Amniotic stem cell (primary cell): ENCODE measurements at regions not wholly inside any gene's neighbourhood (a gene's known extent, or its start where the extent isn't known, plus 50 kb on each side); places are given as distances from the start of the nearest gene placed in this dataset.
"Not testable (repeated sequence)": the region's sequence is repeated elsewhere in the genome, so short reads cannot be mapped to it uniquely, and the experiment has no call there.

ENCODE experiments used
- DNase-seq: peaks from one replicate; lab custom pipeline; 2025; lab: John Stamatoyannopoulos, UW

DNA sequence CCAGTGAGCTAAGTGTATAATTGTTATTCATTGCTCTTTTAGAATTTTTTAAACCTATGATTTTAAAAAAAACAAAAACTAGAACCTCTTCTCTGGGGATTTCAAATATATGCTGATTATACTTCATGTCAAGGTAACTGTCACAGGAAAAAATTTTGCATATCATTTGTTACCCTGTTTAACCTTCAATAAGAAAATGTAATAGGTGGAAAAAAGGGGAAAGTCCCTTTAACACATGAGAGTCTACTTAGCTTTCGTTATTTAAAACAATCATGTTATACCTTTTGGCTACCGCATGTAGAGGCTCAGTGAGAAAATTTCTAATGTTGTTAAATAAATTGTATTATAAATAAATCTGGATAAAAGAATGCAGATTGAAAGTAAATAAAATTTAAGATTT lies 190.1 kb upstream of the AKR1E2 start:
- no peak for DNase-seq

DNA sequence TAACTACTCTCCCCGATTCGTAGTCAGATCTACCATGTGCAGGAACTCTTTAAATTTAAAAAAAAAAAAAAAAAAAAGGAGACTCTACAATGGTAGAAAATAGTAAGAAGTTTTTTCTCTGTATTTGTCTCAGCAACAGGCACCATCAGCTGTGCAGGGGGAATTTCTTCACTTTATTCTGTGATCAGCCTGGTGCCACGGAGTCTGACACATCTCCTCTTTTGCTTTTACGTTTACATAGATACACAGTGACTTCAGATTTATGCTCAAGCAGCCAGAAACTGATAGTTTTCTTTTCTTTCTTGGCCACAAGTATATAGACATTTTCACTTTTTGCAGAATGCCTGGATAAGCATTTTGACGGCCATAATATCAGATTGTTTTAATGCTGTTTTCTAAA lies 190.6 kb upstream of the AKR1E2 start:
- DNase-seq, result no peak

DNA sequence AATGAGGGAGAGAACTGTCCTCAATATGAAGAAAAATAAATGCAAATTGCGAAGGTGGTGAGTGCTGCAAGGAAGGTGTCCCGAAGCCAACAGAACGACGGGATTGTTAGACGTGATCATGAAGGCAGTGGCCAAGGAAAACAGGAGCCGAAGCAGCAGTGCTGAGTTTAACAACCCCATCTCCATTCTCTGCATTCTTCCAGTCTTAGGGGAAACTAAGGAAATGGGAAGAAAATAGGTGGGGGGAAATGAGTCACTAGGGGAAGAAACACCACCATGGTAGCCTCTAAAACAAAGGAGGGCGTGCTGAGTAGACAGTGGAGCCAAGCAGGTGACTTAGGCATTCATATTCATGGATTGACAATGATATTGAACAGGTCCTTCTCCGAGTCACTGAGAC lies 192.2 kb upstream of the AKR1E2 start:
- no peak for DNase-seq

DNA sequence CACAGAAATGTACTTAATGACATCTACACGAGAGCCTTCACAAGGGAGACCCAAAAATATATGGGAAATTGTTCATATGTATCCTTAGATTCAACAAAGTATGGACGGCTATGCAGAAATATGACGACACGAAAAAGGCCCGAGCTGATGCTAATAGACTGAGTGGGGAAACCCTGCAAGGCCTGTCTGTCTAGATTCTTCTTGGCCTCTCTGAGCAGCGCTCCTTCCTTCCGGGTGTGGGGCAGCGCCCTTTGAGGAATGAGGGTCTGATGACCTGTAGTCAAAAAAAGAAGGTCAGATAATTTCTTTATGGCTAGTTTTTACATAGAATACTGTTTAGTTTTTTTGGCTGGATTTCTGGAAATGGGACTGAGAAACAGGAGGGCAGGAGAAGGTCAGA lies 192.8 kb upstream of the AKR1E2 start:
- DNase-seq, result no peak

DNA sequence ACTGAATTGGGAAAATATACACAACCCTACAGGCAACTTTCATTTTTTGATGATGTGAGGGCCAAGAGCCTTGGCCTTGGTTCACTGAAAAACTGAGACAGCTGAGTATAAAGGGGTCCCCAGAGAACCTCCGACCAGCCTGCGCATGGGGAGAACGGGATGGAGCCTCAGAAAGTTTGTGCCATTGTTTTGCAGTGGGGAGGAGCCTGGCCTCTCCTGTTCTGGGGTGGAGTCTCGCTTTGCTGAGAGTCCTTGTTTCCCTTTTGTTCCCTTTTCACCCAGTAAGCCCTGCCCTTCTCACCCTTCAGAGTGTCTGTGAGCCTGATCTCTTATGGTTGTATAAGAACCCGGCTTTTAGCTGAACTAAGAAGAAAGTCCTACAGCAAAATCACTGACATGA lies 193.2 kb upstream of the AKR1E2 start:
- no peak for DNase-seq

DNA sequence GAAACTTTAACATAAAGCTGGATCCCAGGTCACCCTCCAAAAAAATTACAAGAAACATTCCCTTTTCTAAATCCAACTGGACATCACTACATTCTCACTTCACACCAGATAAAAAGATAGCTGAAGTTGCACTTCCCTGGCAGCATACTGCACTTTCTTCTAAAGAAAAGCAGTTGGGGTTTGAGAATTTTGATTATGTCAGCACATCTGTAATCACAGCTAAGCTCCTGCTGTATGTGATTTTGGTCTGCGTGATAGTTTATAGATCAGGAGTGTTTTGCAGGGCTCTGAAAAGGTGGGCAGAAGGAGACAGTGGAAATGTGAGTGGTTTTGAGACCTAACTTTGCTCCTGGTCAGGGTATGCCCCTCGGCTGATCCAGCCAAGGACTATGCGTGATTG lies 199.1 kb upstream of the AKR1E2 start:
- DNase-seq, result no peak

DNA sequence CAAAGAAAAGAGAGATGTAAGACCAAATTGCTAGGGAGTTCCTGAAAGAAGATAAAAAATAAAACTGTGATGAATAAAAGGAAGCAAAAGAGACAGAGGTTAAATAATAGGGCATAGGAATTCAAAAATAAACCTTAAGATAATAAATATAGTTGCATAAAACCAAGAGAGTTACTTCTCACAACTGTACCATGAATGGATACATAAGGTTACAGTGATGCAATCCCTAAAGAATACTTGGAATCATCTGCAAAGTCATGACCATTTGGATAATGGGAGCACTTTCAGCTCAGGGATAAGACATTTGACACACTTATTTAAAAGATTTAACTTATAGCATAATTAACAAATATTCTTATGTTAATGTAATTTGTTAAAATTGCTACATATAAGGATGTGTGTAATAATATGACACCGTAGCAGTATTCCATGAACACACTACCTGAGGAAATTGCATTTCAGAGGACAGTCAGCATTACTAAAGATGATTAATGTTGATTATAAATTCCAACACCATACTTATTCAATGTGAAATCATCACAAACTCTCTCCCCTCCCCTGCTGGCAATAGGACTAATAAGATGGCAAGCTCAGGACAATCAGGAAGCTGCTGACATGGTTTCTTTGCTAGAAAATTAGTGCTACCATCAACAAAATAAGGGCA lies 202.1 kb upstream of the AKR1E2 start:
- no peak for DNase-seq

DNA sequence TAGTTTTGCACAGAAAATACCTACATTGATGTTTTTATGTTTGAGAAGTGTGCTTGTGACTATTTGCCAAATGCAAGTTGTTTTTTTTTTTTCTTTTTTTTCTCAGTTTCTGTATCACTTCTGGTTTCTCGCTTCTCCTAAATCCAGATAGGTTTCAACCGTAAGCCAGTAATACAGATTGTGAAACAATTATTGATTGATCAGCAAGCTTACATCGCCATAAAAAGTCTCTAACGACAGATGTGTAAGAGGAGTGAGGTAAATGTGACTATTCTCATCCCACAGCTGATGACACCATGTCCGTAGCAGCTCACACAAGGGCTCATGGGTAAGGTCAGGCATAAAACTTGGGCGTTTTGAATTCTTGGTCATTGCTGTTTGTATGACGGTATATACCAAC lies 202.8 kb upstream of the AKR1E2 start:
- no peak for DNase-seq

DNA sequence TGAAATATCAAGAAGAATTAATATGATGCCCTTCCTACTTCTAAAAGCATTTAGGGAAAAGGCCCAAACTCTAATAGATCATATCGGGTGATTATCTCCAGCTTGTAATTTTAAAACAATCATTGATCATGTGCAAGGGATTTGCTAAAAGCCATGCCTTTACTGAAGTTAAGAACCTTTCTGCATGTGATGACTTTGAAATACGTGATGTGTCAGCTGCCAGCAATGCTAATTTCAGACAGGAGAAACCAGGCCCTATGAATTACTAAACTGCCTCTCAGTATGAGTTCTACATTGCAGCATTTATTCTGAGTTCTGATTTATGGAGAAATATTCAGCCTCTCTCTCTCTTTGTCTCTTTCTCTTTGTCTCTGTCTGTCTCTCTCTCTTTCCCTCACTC lies 203.6 kb upstream of the AKR1E2 start:
- no peak for DNase-seq

DNA sequence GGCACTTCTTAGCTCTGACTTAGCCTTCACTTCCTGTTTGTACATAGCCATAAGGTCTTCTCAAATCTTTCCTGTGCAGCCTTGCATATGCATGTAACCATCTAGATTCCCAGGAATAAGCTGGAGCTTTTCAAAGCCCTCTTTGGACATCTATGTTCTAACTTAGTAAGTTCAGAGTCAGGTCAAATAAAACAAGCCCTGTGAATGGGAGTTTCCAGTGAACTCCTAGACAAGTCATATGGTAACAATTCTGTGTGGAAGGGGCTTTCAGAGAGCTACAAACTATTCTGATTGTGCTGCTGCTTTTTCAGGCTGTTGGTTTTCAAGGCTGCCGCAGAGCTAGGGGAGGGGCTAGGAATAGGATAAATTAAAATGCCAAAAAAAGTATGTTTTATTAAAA lies 208.4 kb upstream of the AKR1E2 start:
- DNase-seq, result no peak

DNA sequence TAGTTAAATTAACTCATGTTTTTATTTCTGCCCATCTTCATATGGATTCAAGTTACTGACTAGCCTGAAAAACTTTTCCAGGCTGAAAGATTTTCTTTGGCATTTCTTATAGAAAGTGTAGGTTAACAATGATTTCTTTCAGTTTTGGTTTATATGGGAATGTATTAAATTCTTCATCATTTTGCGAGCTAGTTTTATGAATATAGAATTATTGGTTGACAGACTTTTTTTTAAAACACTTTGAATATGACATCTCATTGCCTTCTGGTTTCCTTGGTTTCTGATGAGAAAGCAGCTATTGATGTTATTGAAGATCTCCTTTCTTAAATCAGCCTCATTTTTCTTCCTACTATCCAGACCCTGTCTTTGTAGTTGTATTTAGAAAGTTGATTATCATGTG lies 211.0 kb upstream of the AKR1E2 start:
- no peak for DNase-seq

DNA sequence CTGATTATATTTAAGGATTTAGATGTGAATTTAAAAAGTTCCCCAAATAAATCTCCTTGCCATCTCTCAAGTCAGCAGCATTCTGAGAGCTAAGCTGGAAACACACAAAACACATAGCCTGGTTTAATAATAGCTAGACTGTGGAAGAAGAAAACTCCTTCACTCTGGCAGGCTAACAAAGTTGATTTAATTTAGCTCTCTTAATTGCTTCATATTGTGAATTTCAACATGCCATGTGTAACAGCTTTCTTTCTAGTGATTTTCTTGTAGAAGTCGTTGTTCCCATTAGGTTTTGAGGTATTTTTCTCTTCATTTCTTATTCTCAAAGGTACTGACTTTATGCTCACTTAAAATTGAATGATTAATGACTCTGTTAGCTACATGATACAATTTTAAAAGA lies 216.8 kb upstream of the AKR1E2 start:
- no peak for DNase-seq

DNA sequence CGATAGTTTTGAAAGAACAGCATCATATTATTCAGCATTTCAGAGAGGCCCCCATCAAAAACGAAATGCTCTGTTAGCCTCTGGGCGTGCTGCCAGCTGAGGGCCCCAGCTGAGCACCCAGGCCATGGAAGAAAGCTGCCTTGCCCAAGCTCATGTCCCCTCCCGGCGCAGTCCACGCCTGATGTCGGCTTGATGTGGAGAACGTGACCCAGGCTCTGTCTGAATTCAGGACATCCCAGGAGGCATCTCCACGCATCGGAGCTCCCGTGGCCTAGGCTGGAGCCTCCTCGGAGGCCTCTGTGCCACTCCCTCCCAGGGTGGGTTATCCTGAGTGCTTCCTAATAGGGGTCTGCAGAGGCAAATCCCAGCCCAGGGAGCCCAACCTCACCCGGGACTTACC lies 218.3 kb upstream of the AKR1E2 start:
- no peak for DNase-seq

DNA sequence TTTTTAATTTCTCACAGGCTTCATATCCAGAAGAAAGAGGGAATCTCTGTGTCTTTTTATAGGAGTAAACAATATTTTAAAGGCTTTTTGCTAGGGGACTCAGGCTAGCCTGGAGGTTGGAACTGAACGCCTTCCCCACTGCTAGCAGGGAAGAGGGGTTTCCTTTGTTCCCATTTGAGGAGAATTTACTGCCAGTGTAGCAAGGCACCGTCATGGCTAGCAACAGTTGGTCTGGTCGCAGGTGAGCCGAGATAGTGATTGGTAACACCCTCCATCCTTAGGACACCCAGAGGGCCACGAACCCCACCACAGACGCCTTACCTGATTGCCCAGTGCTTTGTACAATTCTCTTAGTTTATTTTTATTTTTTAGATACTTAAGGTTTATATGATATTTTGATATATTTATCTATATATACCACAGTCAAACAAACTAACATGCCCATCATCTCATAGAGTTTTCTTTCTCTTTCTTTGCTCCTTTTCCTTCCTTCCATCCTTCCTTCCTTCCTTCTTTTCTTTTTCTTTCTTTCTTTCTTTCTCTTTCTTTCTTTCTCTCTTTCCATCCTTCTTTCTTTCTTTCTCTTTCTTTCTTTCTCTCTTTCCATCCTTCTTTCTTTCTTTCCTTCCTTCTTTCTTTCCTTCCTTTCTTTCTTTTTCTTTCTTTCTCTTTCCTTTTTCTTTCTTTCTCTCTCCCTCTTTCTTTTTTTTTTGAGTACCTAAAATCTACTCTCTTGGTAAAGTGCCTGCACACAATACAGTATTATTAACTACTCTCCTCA lies 219.0 kb upstream of the AKR1E2 start:
- no peak for DNase-seq

DNA sequence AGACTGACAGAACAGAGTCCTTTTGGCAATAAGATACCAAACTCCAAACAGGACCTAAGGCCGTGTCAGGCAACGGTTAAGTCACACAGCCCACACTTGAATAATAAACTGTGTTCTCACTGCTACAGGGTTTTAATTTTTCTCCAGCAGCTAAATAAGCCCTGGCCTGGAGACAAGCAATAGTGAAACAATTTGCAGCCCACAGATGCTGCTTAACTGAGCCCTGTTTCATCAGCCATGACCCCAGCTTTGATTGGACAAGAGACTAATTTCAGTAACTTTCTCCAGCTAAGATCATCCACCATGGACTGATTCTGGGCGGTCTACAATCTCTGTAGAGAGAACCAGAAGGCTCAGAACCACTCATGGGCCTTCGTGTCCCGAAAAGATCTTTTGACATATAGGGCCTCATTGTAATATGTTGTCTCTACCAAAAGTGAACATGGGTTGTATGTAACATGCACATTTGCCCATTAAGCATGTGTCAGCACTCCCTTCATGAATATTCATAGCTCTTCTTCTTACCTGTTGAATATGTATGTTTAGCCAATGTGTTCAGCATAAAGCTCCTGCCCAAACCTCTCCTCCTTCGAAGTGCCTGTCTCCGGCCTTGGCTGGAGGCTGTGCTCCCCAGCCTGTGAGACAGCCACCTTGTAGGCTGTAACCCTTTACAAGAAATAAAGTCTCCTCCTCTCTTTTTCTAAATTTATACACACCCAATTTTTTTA lies 223.1 kb upstream of the AKR1E2 start:
- DNase-seq, result no peak

DNA sequence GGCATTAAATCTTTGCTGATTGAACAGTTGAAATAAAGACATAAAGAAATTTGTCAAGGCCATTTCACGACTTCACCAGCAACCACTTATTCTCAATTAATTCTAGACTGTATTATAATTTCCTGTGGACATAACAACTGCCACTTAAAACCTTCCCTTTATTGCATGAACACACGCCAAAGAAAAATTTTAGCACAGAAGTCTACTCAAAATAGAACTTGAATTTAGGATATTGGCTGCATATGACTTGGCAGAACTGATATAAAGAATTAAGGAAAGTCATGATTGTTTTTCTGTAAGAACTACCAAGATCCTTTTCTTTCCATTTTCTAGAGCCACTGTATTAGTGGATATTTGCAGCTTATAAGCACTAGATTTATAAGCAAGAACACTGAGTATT lies 226.5 kb upstream of the AKR1E2 start:
- DNase-seq, result no peak

DNA sequence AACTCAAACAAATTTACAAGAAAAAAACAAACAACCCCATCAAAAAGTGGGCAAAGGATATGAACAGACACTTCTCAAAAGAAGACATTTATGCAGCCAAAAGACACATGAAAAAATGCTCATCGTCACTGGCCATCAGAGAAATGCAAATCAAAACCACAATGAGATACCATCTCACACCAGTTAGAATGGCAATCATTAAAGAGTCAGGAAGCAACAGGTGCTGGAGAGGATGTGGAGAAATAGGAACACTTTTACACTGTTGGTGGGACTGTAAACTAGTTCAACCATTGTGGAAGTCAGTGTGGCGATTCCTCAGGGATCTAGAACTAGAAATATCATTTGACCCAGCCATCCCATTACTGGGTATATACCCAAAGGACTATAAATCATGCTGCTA lies 228.1 kb upstream of the AKR1E2 start:
- not testable (repeated sequence) for DNase-seq

DNA sequence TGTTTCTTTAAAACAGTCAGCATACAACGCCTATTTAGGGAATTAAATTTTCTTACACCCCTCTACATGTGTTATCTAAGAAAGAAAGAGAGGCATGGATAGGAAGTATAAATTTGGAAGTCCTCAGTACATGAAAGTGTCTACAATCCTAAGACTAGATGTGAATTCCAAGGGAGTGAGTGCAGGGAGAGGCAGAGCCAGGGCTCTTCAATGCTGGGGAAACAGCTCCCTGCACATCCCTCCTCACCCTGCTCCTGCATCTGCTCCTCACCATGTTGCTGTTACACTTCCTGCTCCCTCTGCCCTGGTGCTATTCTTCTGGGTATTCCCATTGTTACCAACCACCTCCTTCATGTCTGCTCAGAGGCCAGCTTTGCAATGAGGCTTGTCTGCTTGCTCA lies 229.1 kb upstream of the AKR1E2 start:
- no peak for DNase-seq

DNA sequence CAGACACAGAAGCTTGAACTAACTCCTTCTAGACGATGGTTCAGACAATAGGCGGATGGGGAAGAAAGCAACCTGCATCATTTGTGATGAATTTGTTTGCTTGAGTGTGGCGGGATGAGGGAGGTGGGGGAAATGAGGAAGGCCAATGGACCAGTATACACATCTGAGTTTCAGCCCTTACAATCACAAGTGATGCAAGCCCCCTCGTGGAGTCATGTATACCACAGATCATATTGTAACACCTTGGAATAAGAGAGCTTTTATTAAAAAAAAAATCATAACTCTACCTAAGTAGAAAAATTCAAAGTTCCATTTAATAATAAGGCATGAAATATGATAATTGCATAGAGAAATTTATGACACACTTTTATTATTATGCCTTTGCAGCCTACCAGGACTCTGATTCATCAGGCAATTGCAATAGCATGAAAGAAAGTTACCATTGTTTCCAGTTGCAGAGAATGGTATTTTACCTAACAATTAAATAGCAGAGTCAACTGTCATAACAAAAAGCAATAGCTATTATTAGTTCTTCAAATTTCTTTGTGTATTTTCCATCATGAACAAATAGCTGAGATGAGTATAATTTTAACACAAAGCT lies 230.2 kb upstream of the AKR1E2 start:
- no peak for DNase-seq

DNA sequence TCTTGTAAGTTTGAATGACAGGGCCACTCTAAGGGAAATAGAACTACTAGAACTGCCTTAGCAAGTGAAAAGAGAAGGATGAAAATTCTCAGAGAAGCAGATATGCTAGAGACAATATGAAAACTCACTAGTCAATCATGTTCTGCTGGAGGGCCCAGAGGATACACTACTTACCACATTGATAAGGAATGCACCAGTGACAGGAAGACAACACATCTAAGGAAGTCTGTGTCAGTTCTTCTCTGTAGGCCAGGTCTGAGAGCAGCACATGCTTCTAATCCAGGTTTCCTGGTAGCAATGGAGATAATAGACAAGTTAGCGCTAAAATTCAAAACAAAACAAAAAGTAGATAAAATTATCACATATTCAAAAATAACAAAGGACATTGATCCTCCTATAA lies 235.2 kb upstream of the AKR1E2 start:
- DNase-seq, result no peak

DNA sequence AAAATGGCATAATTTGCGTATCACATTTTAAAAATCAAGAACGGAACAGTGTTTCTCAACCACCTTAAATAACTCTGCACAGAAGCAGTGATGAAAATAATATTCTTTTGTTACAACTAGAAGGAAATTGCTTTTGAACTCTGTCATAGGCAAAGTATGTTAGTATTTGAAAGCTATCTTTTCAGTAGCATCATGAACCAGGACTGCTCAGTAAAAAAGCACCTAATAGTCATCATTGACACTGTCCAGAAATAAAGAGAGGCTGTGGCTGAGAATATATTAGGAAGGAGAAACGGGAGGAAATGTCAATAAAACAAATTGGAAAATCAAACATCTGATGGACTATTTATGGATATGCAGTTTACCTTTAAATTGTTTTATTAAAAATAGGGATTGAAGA lies 237.2 kb upstream of the AKR1E2 start:
- no peak for DNase-seq

DNA sequence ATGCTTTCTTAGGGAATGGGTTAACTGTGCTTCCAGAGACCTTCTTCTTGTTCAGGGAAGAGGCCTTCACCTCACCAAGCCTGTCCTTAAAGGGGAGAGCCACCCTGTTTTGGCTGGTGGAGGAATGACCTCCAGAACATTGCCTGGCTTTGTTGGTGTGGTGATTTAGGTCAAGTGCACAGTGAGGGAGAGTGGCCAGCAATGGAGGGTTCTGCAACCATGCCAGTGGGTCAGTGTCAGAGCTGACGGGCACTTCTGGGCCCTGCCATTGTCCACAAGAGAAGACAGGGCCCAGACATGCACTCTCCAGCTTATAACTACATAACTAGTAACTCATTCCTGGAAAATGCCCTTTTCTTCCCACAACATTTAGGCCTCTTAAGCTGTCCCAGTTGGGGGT lies 238.5 kb upstream of the AKR1E2 start:
- no peak for DNase-seq

DNA sequence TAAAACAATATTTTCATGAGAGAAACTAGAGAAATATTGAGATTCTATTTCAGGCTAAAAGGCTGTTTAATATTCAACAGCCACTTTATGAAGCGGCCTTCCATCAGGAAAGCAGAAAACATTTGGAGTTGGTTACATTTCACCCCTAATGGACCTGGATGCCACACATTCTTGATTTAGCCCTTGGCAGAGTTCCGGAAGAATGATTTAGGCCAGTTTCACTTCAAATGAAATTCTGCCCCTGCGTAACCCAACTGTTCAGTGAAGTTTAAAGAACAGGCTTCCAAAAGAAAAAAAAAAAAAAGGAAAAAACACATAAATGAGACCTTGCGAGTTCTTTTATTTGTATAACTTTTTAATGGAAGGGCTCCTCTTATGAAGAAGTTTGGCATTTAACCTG lies 239.2 kb upstream of the AKR1E2 start:
- no peak for DNase-seq
